Thoracic aorta (tissue), 2 donors: ENCODE measurements at regions not wholly inside any gene's neighbourhood (a gene's known extent, or its start where the extent isn't known, plus 50 kb on each side); places are given as distances from the start of the nearest gene placed in this dataset.

Experiments used
- ATAC-seq: fragments of 150-250 bp; one replicate; pipeline ENCODE4 v1.8.0; 2017; ENCODE audit warnings: low read depth; ENCODE audit not compliant: insufficient number of reproducible peaks, low FRiP score
- DNase-seq: peaks from one replicate; pipeline ENCODE4 v3.0.0-alpha.2; 2020; ENCODE audit warnings: low spot score
- H3K27ac ChIP-seq, 2 donors: fragments of 200-600 bp; sonication (generic); 1 replicate in 1 of 2; 2 replicates in 1 of 2; pipeline ENCODE4 v1.5.1; 2016; ENCODE audit warnings: mild to moderate bottlenecking in 2 of 2, moderate library complexity in 2 of 2
- H3K27me3 ChIP-seq: fragments of 200-600 bp; sonication (generic); replicated peaks from 2 replicates; pipeline ENCODE4 v1.6.0; 2016; ENCODE audit warnings: mild to moderate bottlenecking; ENCODE audit not compliant: insufficient read depth
- H3K36me3 ChIP-seq: fragments of 200-600 bp; sonication (generic); one replicate; pipeline ENCODE4 v1.5.1; 2016
- H3K4me1 ChIP-seq, 2 donors: fragments of 200-600 bp; sonication (generic); 1 replicate in 1 of 2; 2 replicates in 1 of 2; pipeline versions ENCODE4 v1.5.1 to v1.6.0; 2016; ENCODE audit warnings: low read depth in 2 of 2, mild to moderate bottlenecking in 1 of 2; ENCODE audit not compliant: control insufficient read depth in 1 of 2
- H3K4me3 ChIP-seq: fragments of 200-600 bp; sonication (generic); 2 replicates; pipeline ENCODE4 v1.5.1; 2016; ENCODE audit warnings: mild to moderate bottlenecking
- H3K9me3 ChIP-seq: fragments of 200-600 bp; sonication (generic); 2 replicates; pipeline ENCODE4 v1.5.1; 2016
- CTCF ChIP-seq: fragments of 200-600 bp; sonication (generic); IDR thresholded peaks from one replicate; pipeline ENCODE4 v1.5.1; 2019; ENCODE audit warnings: antibody characterized with exemption

GRCh38 chr14:30484976-30485375 lies 74.0 kb upstream of the G2E3 start:
- no peak for DNase-seq
- no peak for ATAC-seq
- H3K4me3 ChIP-seq: no peak overlapping the region
- no peak overlapping the region for H3K27ac ChIP-seq
- H3K27me3 ChIP-seq: no peaks in the 10 kb centered on the region
- TF ChIP-seq CTCF: no peak
- H3K9me3 ChIP-seq: no peaks in the 10 kb centered on the region
- H3K36me3 ChIP-seq: no peaks in the 10 kb centered on the region
- no peaks in the 10 kb centered on the region for H3K4me1 ChIP-seq

GRCh38 chr14:30496852-30497251 lies 62.1 kb upstream of the G2E3 start:
- Histone ChIP-seq H3K36me3 (no peaks in the 10 kb centered on the region), H3K4me3 (no peak overlapping the region), H3K4me1 (no peaks in the 10 kb centered on the region), H3K27ac (no peak overlapping the region), H3K9me3 (no peaks in the 10 kb centered on the region), H3K27me3 (no peaks in the 10 kb centered on the region)
- ATAC-seq (no peak), DNase-seq (no peak)
- TF ChIP-seq CTCF: no peak

- no peak for TF ChIP-seq CTCF
- H3K36me3 ChIP-seq: no peaks in the 10 kb centered on the region
- no peak overlapping the region for H3K27ac ChIP-seq
- no peak for ATAC-seq
- no peak for DNase-seq
- H3K27me3 ChIP-seq: no peaks in the 10 kb centered on the region
- H3K4me1 ChIP-seq: no peaks in the 10 kb centered on the region
- H3K4me3 ChIP-seq: no peak overlapping the region
- H3K9me3 ChIP-seq: no peaks in the 10 kb centered on the region
These were observed 59.6 kb upstream of the G2E3 start for GRCh38 chr14:30499358-30499757.

- H3K36me3 ChIP-seq: no peaks in the 10 kb centered on the region
- H3K27me3 ChIP-seq: no peaks in the 10 kb centered on the region
- H3K4me1 ChIP-seq: no peaks in the 10 kb centered on the region
- no peaks in the 10 kb centered on the region for H3K9me3 ChIP-seq
- H3K27ac ChIP-seq: no peak overlapping the region
- no peak overlapping the region for H3K4me3 ChIP-seq
- TF ChIP-seq CTCF: no peak
- ATAC-seq (no peak), DNase-seq (no peak)
These were observed 58.7 kb upstream of the G2E3 start for GRCh38 chr14:30500222-30500621.

- DNase-seq (no peak), ATAC-seq (no peak)
- no peaks in the 10 kb centered on the region for H3K36me3 ChIP-seq
- H3K27me3 ChIP-seq: no peaks in the 10 kb centered on the region
- H3K4me3 ChIP-seq: no peak overlapping the region
- H3K9me3 ChIP-seq: no peaks in the 10 kb centered on the region
- H3K27ac ChIP-seq: no peak overlapping the region
- no peaks in the 10 kb centered on the region for H3K4me1 ChIP-seq
- TF ChIP-seq CTCF: no peak
These were observed 51.7 kb upstream of the G2E3 start for GRCh38 chr14:30507209-30507608.
